ENCODE measurements at regions not wholly inside any gene's neighbourhood (a gene's known extent, or its start where the extent isn't known, plus 50 kb on each side); places are given as distances from the start of the nearest gene placed in this dataset.

DNA sequence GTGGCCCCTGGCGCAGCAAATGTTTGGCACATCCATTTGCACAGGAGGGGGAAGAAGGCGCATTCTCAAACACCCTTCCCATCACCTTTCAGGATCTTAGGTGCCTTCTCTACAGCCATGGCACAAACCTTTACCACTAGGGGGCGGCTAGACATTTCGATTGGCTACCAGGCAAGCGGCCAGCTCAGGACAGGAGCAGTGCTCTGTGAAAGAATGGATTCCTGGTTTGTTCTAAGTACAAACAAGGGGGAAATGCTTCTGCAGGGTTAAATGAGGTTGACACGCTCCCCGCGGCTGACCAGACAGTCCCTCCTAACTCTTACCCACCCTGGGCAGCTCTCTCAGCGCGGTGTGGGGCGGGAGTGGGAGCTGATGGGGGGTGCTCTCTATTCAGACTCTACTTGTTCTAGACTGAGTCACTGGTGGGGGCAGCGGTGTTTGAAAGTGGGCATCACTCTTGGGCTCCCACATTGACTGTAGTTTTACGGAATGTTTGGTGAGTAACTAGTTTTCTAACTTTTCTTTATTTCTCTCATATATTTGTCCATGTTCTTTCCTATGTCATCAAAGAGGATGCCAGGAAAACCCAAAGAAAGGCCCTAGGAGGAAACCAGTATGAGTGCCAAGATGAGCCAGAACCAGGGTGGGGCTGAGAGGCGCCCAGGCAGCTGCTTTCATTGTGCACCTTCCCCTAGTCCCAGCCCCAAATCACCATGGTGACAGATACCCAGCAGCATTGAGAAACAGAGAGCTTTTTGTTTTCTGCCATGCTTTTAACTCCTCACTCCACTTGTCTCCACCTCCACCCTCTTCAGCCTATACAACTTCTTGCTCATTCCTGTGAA lies 61.4 kb upstream of the GPR158 start:
- DNase-seq (ENCODE audit: low spot score), result peak; percentile 74

- DNase-seq (ENCODE audit: low spot score), result no peak
Observed at GRCh38 chr10:25114036-25114411, 60.8 kb upstream of the GPR158 start.

DNA sequence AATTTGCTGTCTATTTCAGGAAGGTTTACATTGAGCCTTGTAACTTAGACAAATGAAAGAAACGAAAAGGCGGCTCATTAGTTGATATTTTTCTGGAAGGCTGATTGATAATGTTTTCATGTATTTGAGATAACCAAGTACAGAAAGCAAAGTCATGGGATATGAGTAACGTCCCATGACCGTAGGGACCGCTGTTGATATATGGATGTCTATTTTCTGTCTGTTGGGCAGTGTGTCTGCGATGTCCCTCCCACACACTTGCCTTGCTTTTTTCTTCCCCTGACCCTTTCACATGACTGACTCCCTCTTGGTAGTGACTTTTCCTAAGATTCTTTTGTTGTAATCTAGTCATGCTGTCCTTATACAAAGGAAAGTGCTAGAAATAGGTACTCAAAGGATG lies 57.0 kb upstream of the GPR158 start:
- no peak for DNase-seq (ENCODE audit: low spot score)

- no peak for DNase-seq (ENCODE audit: low spot score)
Observed at GRCh38 chr10:25120188-25120587, 54.6 kb upstream of the GPR158 start.
